HEK293T (cell line): ENCODE measurements at regions not wholly inside any gene's neighbourhood (a gene's known extent, or its start where the extent isn't known, plus 50 kb on each side); places are given as distances from the start of the nearest gene placed in this dataset.

Experiments
- CTCF ChIA-PET: fragments of 350-600 bp; formaldehyde crosslinking; extraction: SDS; loops from one replicate; lab custom pipeline; 2021; ENCODE audit warnings: antibody characterized with exemption, inconsistent platforms; lab: Yijun Ruan, JAX
- POLR2A ChIA-PET: fragments of 350-600 bp; formaldehyde crosslinking; extraction: SDS; loops from one replicate; lab custom pipeline; 2020; ENCODE audit warnings: antibody characterized with exemption, inconsistent platforms; lab: Yijun Ruan, JAX
- DNase-seq: peaks from one replicate; pipeline ENCODE4 v3.0.0; 2012; ENCODE audit warnings: mixed read lengths; ENCODE audit errors: extremely low spot score
- ARNT ChIP-seq: fragments of 450-650 bp; IDR thresholded peaks from 2 replicates; pipeline ENCODE4 v1.6.1; 2017; ENCODE audit warnings: mild to moderate bottlenecking
- BHLHE40 ChIP-seq: fragments of 450-650 bp; IDR thresholded peaks from 2 replicates; pipeline ENCODE4 v1.6.1; 2016; ENCODE audit warnings: mild to moderate bottlenecking, moderate library complexity, borderline replicate concordance
- CTBP1 ChIP-seq: fragments of 450-650 bp; IDR thresholded peaks from 2 replicates; pipeline ENCODE4 v1.6.1; 2016; ENCODE audit warnings: borderline replicate concordance
- ELF4 ChIP-seq: fragments of 450-650 bp; IDR thresholded peaks from 2 replicates; pipeline ENCODE4 v1.6.1; 2017; ENCODE audit warnings: antibody characterized with exemption
- FOXA1 ChIP-seq: fragments of 450-650 bp; IDR thresholded peaks from 2 replicates; pipeline ENCODE4 v1.6.1; 2016; ENCODE audit warnings: mild to moderate bottlenecking
- FOXK2 ChIP-seq: fragments of 450-650 bp; IDR thresholded peaks from 2 replicates; pipeline ENCODE4 v1.6.1; 2016; ENCODE audit warnings: mild to moderate bottlenecking
- FOXM1 ChIP-seq: fragments of 450-650 bp; IDR thresholded peaks from 2 replicates; pipeline ENCODE4 v1.6.1; 2017; ENCODE audit warnings: mild to moderate bottlenecking, borderline replicate concordance
- HDGF ChIP-seq: fragments of 450-650 bp; IDR thresholded peaks from 2 replicates; pipeline ENCODE4 v1.6.1; 2017; ENCODE audit warnings: antibody characterized with exemption, borderline replicate concordance
- L3MBTL2 ChIP-seq: fragments of 450-650 bp; conservative IDR thresholded peaks from 2 replicates; pipeline ENCODE4 v1.6.1; 2016; ENCODE audit warnings: mild to moderate bottlenecking
- LEF1 ChIP-seq: fragments of 450-650 bp; IDR thresholded peaks from 2 replicates; pipeline ENCODE4 v1.6.1; 2017; ENCODE audit warnings: mild to moderate bottlenecking, borderline replicate concordance
- NFRKB ChIP-seq: fragments of 450-650 bp; IDR thresholded peaks from 2 replicates; pipeline ENCODE4 v1.6.1; 2016; ENCODE audit warnings: mild to moderate bottlenecking, moderate library complexity
- PKNOX1 ChIP-seq: fragments of 450-650 bp; IDR thresholded peaks from 2 replicates; pipeline ENCODE4 v1.6.1; 2016
- SP1 ChIP-seq: fragments of 450-650 bp; IDR thresholded peaks from 2 replicates; pipeline ENCODE4 v1.6.1; 2017
- SUZ12 ChIP-seq: fragments of 450-650 bp; IDR thresholded peaks from 2 replicates; pipeline ENCODE4 v1.6.1; 2016; ENCODE audit warnings: mild to moderate bottlenecking
- TARDBP ChIP-seq: fragments of 450-650 bp; IDR thresholded peaks from 2 replicates; pipeline ENCODE4 v1.6.1; 2016
- ZNF384 ChIP-seq: fragments of 450-650 bp; IDR thresholded peaks from 2 replicates; pipeline ENCODE4 v1.6.1; 2016

- DNase-seq, result no peak
- ChIA-PET CTCF (no interaction called here), POLR2A (no interaction called here)
- TF ChIP-seq TARDBP, result no peak
- TF ChIP-seq HDGF, result no peak
- TF ChIP-seq SUZ12, result no peak
- no peak for TF ChIP-seq PKNOX1
- TF ChIP-seq NFRKB, result no peak
- no peak for TF ChIP-seq ARNT
- TF ChIP-seq LEF1, result no peak
- no peak for TF ChIP-seq FOXM1
- no peak for TF ChIP-seq ELF4
- no peak for TF ChIP-seq CTBP1
- TF ChIP-seq BHLHE40, result no peak
Measured at GRCh38 chr7:109963741-109964140, 1127.2 kb upstream of the LRRN3 start.

- ChIA-PET POLR2A (no interaction called here), CTCF (no interaction called here)
- no peak for TF ChIP-seq BHLHE40
- TF ChIP-seq SUZ12, result no peak
- TF ChIP-seq PKNOX1, result no peak
- no peak for TF ChIP-seq CTBP1
- no peak for TF ChIP-seq LEF1
- no peak for TF ChIP-seq ARNT
- no peak for DNase-seq
Measured at GRCh38 chr7:109964780-109965179, 1126.1 kb upstream of the LRRN3 start.

- ChIA-PET POLR2A (no interaction called here), CTCF (no interaction called here)
- TF ChIP-seq BHLHE40 (no peak), NFRKB (no peak), L3MBTL2 (no peak), ELF4 (no peak), CTBP1 (no peak), PKNOX1 (no peak), HDGF (no peak), FOXA1 (no peak), FOXK2 (no peak)
- no peak for DNase-seq
Measured at GRCh38 chr7:109967406-109967805, 1123.5 kb upstream of the LRRN3 start.

- ChIA-PET CTCF (no interaction called here), POLR2A (no interaction called here)
- DNase-seq, result no peak
- TF ChIP-seq SP1, result no peak
- no peak for TF ChIP-seq NFRKB
- TF ChIP-seq TARDBP, result no peak
- no peak for TF ChIP-seq LEF1
- TF ChIP-seq ZNF384, result no peak
- no peak for TF ChIP-seq HDGF
- TF ChIP-seq PKNOX1, result no peak
- no peak for TF ChIP-seq L3MBTL2
- TF ChIP-seq CTBP1, result no peak
- TF ChIP-seq SUZ12, result no peak
- no peak for TF ChIP-seq FOXM1
- no peak for TF ChIP-seq ELF4
- no peak for TF ChIP-seq BHLHE40
- TF ChIP-seq FOXK2, result no peak
- no peak for TF ChIP-seq ARNT
Measured at GRCh38 chr7:109983618-109984017, 1107.3 kb upstream of the LRRN3 start.

GRCh38 chr7:109984729-109985128, 1106.2 kb upstream of the LRRN3 start:
- no peak for TF ChIP-seq SUZ12
- no peak for TF ChIP-seq FOXA1
- no peak for TF ChIP-seq BHLHE40
- TF ChIP-seq TARDBP, result no peak
- CTCF ChIA-PET, result no interaction called here
- no peak for DNase-seq
- POLR2A ChIA-PET, result no interaction called here

- POLR2A ChIA-PET, result no interaction called here
- no peak for TF ChIP-seq ARNT
- TF ChIP-seq TARDBP, result no peak
- TF ChIP-seq SUZ12, result no peak
- TF ChIP-seq PKNOX1, result no peak
- no peak for TF ChIP-seq HDGF
- no peak for TF ChIP-seq BHLHE40
- TF ChIP-seq CTBP1, result no peak
- TF ChIP-seq FOXA1, result no peak
- no peak for DNase-seq
- CTCF ChIA-PET, result no interaction called here
Measured at GRCh38 chr7:109986701-109987100, 1104.2 kb upstream of the LRRN3 start.
